Liver (tissue), 8 donors: ENCODE measurements at regions not wholly inside any gene's neighbourhood (a gene's known extent, or its start where the extent isn't known, plus 50 kb on each side); places are given as distances from the start of the nearest gene placed in this dataset.
A peak's percentile ranks its signal among the peaks of the same experiment; 100 is the strongest.
"Not testable (repeated sequence)": the region's sequence is repeated elsewhere in the genome, so short reads cannot be mapped to it uniquely, and the experiment has no call there.

Source experiments
- DNase-seq: peaks from one replicate; pipeline ENCODE4 v3.0.0-alpha.2; 2017; ENCODE audit warnings: low spot score
- H3K27ac ChIP-seq, 2 donors: one replicate each; pipeline ENCODE4 v1.7.0; 2013; ENCODE audit warnings: inconsistent platforms in 2 of 2, low read length in 2 of 2, control low read depth in 1 of 2, low read depth in 1 of 2, mild to moderate bottlenecking in 1 of 2
- H3K27me3 ChIP-seq, 4 donors: one replicate each; pipeline versions ENCODE4 v1.6.1 to v1.7.0; 2013; ENCODE audit warnings: low read length in 3 of 4, inconsistent platforms in 1 of 4, mild to moderate bottlenecking in 1 of 4, moderate library complexity in 1 of 4; ENCODE audit not compliant: control insufficient read depth in 4 of 4, insufficient read depth in 4 of 4
- H3K36me3 ChIP-seq, 4 donors: one replicate each; pipeline versions ENCODE4 v1.6.1 to v1.7.0; 2013; ENCODE audit warnings: low read length in 3 of 4, mild to moderate bottlenecking in 3 of 4, low read depth in 1 of 4, moderate library complexity in 1 of 4; ENCODE audit not compliant: control insufficient read depth in 4 of 4, insufficient read depth in 3 of 4
- H3K4me1 ChIP-seq, 4 donors: one replicate each; pipeline versions ENCODE4 v1.6.1 to v1.7.0; 2013; ENCODE audit warnings: low read length in 3 of 4, mild to moderate bottlenecking in 3 of 4, moderate library complexity in 1 of 4; ENCODE audit not compliant: control insufficient read depth in 4 of 4, insufficient read depth in 4 of 4
- H3K4me3 ChIP-seq, 3 donors: one replicate each; pipeline versions ENCODE4 v1.6.1 to v1.7.0; 2013; ENCODE audit warnings: low read length in 3 of 3, control low read depth in 1 of 3, low read depth in 1 of 3, mild to moderate bottlenecking in 1 of 3
- H3K9ac ChIP-seq, 2 donors: one replicate each; pipeline ENCODE4 v1.7.0; 2013; ENCODE audit warnings: low read length in 2 of 2, mild to moderate bottlenecking in 2 of 2, moderate library complexity in 2 of 2, control low read depth in 1 of 2, low read depth in 1 of 2
- H3K9me3 ChIP-seq, 4 donors: one replicate each; pipeline versions ENCODE4 v1.6.1 to v1.7.0; 2013; ENCODE audit warnings: low read length in 3 of 4; ENCODE audit not compliant: control insufficient read depth in 4 of 4
- ATF3 ChIP-seq: IDR thresholded peaks from 2 replicates; pipeline ENCODE4 v1.6.1; 2016; ENCODE audit warnings: antibody characterized with exemption
- EGR1 ChIP-seq, 2 donors: IDR thresholded peaks; 2 replicates each; pipeline ENCODE4 v1.6.1; 2016 to 2018; ENCODE audit warnings: antibody characterized with exemption in 2 of 2, low read depth in 2 of 2
- FOXA1 ChIP-seq: IDR thresholded peaks from 2 replicates; pipeline ENCODE4 v1.6.1; 2016; ENCODE audit warnings: antibody characterized with exemption
- FOXA2 ChIP-seq: IDR thresholded peaks from 2 replicates; pipeline ENCODE4 v1.6.1; 2016; ENCODE audit warnings: antibody characterized with exemption
- GABPA ChIP-seq, 2 donors: IDR thresholded peaks in 1 of 2; conservative IDR thresholded peaks in 1 of 2; 2 replicates each; pipeline ENCODE4 v1.6.1; 2016; ENCODE audit warnings: antibody characterized with exemption in 2 of 2, mild to moderate bottlenecking in 1 of 2, moderate library complexity in 1 of 2
- HNF4A ChIP-seq, 2 donors: conservative IDR thresholded peaks; 2 replicates each; pipeline ENCODE4 v1.6.1; 2016; ENCODE audit warnings: antibody characterized with exemption in 2 of 2, mild to moderate bottlenecking in 2 of 2
- HNF4G ChIP-seq: IDR thresholded peaks from 2 replicates; pipeline ENCODE4 v1.6.1; 2016; ENCODE audit warnings: antibody characterized with exemption
- JUND ChIP-seq, 2 donors: IDR thresholded peaks; 2 replicates each; pipeline ENCODE4 v1.6.1; 2016; ENCODE audit warnings: antibody characterized with exemption in 2 of 2
- NR2F2 ChIP-seq: IDR thresholded peaks from 2 replicates; pipeline ENCODE4 v1.6.1; 2016; ENCODE audit warnings: antibody characterized with exemption
- RAD21 ChIP-seq, 2 donors: IDR thresholded peaks; 2 replicates each; pipeline ENCODE4 v1.6.1; 2016; ENCODE audit warnings: antibody characterized with exemption in 2 of 2, mild to moderate bottlenecking in 2 of 2
- RXRA ChIP-seq, 2 donors: IDR thresholded peaks; 2 replicates each; pipeline ENCODE4 v1.6.1; 2017 to 2018; ENCODE audit warnings: antibody characterized with exemption in 2 of 2, mild to moderate bottlenecking in 1 of 2
- SP1 ChIP-seq: IDR thresholded peaks from 2 replicates; pipeline ENCODE4 v1.6.1; 2018; ENCODE audit warnings: antibody characterized with exemption, mild to moderate bottlenecking
- TAF1 ChIP-seq: conservative IDR thresholded peaks from 2 replicates; pipeline ENCODE4 v1.6.1; 2016; ENCODE audit warnings: antibody characterized with exemption, mild to moderate bottlenecking
- YY1 ChIP-seq: IDR thresholded peaks from 2 replicates; pipeline ENCODE4 v1.6.1; 2016; ENCODE audit warnings: antibody characterized with exemption, mild to moderate bottlenecking
- WGBS: extraction: QIAGEN DNeasy Blood & Tissue Kit; methylation state at CpG from one replicate; pipeline ENCODE4 v1.1.7; 2013; 5-methylcytosine and 5-hydroxymethylcytosine counted together
- TF ChIP-seq, protein P1 (sequence below): IDR thresholded peaks from 2 replicates; pipeline ENCODE4 v1.6.1; 2016; ENCODE audit warnings: antibody characterized with exemption
- TF ChIP-seq, protein P2 (sequence below): fragments of 150-350 bp; IDR thresholded peaks from 2 replicates; pipeline ENCODE4 v1.5.1; 2017; ENCODE audit warnings: improper control_type of control experiment, low read depth, low read length; ENCODE audit not compliant: missing input control
- TF ChIP-seq, protein P3 (sequence below): IDR thresholded peaks from 2 replicates; pipeline ENCODE4 v1.6.1; 2016; ENCODE audit warnings: antibody characterized with exemption, mild to moderate bottlenecking
- TF ChIP-seq, protein P4 (sequence below): IDR thresholded peaks from 2 replicates; pipeline ENCODE4 v1.6.1; 2016; ENCODE audit warnings: antibody characterized with exemption
- donor health status: healthy.
- donor health status: healthy.
- donor health status: healthy.
- donor health status: healthy.
- donor health status: healthy.

- H3K36me3 ChIP-seq, H3K4me3 ChIP-seq, H3K27ac ChIP-seq, H3K4me1 ChIP-seq, H3K9me3 ChIP-seq, DNase-seq, H3K9ac ChIP-seq, H3K27me3 ChIP-seq: not testable (repeated sequence)
- peak in 1 of 2 donors; percentile 5 for TF ChIP-seq RAD21 (IDR thresholded peaks at IDR 0.05)
- WGBS, result 90% methylated on average over 6 of the region's 6 CpGs
Observed at GRCh38 chr4:73671348-73671747, 51.1 kb upstream of the RASSF6 start.

DNA sequence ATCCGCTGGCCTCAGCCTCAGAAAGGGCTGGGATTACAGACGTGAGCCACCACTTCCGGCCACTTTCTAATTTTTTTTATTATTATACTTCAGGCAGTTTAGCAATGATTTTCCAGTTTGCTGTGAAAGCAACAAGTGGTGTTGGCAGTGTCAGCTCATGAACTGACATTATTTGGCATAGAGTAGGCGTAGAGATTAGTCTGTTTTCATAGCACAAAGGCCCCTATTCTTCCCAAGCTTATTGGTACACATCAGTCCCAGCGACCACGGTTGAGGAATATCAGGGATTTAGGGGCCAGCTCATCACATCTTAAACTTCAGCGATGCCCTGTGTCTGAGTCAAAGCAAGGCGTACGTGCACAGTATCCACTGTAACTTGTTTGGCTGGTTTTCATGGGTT, 53.0 kb upstream of the RASSF6 start:
- Histone ChIP-seq H3K4me3 (no peak overlapping the region), H3K9ac (no peak overlapping the region), H3K9me3 (no peaks in the 10 kb centered on the region), H3K27me3 (no peaks in the 10 kb centered on the region), H3K36me3 (no peaks in the 10 kb centered on the region), H3K27ac (no peak overlapping the region), H3K4me1 (peaks cover 0 to 11% (median 4%) of the 10 kb centered on the region in 4 donors)
- TF ChIP-seq ATF3 (no peak), RXRA (IDR thresholded peaks at IDR 0.05) (no peak), TAF1 (no peak), JUND (IDR thresholded peaks at IDR 0.05) (no peak), GABPA (IDR thresholded peaks at IDR 0.05 in 1 of 2, conservative IDR thresholded peaks at IDR 0.05 in 1 of 2) (no peak), HNF4G (no peak), RAD21 (IDR thresholded peaks at IDR 0.05) (no peak), FOXA1 (no peak), SP1 (no peak), HNF4A (conservative IDR thresholded peaks at IDR 0.05) (no peak), EGR1 (IDR thresholded peaks at IDR 0.05; ENCODE audit: low read depth in 2 of 2) (no peak), FOXA2 (no peak), YY1 (no peak)
- TF ChIP-seq, protein P1, sequence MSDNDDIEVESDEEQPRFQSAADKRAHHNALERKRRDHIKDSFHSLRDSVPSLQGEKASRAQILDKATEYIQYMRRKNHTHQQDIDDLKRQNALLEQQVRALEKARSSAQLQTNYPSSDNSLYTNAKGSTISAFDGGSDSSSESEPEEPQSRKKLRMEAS, result no peak
- TF ChIP-seq, protein P2, sequence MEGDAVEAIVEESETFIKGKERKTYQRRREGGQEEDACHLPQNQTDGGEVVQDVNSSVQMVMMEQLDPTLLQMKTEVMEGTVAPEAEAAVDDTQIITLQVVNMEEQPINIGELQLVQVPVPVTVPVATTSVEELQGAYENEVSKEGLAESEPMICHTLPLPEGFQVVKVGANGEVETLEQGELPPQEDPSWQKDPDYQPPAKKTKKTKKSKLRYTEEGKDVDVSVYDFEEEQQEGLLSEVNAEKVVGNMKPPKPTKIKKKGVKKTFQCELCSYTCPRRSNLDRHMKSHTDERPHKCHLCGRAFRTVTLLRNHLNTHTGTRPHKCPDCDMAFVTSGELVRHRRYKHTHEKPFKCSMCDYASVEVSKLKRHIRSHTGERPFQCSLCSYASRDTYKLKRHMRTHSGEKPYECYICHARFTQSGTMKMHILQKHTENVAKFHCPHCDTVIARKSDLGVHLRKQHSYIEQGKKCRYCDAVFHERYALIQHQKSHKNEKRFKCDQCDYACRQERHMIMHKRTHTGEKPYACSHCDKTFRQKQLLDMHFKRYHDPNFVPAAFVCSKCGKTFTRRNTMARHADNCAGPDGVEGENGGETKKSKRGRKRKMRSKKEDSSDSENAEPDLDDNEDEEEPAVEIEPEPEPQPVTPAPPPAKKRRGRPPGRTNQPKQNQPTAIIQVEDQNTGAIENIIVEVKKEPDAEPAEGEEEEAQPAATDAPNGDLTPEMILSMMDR, result no peak
- DNase-seq, result no peak
- WGBS, result 90% methylated on average over 9 of the region's 9 CpGs

- no peak for DNase-seq
- Histone ChIP-seq H3K36me3 (no peaks in the 10 kb centered on the region), H3K4me1 (peaks cover 0 to 11% (median 4%) of the 10 kb centered on the region in 4 donors), H3K9me3 (no peaks in the 10 kb centered on the region), H3K9ac (no peak overlapping the region), H3K27me3 (no peaks in the 10 kb centered on the region), H3K27ac (no peak overlapping the region), H3K4me3 (no peak overlapping the region)
- 96% methylated on average over 6 of the region's 6 CpGs for WGBS
- TF ChIP-seq HNF4A (conservative IDR thresholded peaks at IDR 0.05), result no peak
- TF ChIP-seq, protein P3, sequence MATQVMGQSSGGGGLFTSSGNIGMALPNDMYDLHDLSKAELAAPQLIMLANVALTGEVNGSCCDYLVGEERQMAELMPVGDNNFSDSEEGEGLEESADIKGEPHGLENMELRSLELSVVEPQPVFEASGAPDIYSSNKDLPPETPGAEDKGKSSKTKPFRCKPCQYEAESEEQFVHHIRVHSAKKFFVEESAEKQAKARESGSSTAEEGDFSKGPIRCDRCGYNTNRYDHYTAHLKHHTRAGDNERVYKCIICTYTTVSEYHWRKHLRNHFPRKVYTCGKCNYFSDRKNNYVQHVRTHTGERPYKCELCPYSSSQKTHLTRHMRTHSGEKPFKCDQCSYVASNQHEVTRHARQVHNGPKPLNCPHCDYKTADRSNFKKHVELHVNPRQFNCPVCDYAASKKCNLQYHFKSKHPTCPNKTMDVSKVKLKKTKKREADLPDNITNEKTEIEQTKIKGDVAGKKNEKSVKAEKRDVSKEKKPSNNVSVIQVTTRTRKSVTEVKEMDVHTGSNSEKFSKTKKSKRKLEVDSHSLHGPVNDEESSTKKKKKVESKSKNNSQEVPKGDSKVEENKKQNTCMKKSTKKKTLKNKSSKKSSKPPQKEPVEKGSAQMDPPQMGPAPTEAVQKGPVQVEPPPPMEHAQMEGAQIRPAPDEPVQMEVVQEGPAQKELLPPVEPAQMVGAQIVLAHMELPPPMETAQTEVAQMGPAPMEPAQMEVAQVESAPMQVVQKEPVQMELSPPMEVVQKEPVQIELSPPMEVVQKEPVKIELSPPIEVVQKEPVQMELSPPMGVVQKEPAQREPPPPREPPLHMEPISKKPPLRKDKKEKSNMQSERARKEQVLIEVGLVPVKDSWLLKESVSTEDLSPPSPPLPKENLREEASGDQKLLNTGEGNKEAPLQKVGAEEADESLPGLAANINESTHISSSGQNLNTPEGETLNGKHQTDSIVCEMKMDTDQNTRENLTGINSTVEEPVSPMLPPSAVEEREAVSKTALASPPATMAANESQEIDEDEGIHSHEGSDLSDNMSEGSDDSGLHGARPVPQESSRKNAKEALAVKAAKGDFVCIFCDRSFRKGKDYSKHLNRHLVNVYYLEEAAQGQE, result no peak
- TF ChIP-seq RXRA (IDR thresholded peaks at IDR 0.05), result no peak
- no peak for TF ChIP-seq TAF1
- TF ChIP-seq FOXA1, result no peak
- TF ChIP-seq FOXA2, result no peak
- TF ChIP-seq, protein P4, sequence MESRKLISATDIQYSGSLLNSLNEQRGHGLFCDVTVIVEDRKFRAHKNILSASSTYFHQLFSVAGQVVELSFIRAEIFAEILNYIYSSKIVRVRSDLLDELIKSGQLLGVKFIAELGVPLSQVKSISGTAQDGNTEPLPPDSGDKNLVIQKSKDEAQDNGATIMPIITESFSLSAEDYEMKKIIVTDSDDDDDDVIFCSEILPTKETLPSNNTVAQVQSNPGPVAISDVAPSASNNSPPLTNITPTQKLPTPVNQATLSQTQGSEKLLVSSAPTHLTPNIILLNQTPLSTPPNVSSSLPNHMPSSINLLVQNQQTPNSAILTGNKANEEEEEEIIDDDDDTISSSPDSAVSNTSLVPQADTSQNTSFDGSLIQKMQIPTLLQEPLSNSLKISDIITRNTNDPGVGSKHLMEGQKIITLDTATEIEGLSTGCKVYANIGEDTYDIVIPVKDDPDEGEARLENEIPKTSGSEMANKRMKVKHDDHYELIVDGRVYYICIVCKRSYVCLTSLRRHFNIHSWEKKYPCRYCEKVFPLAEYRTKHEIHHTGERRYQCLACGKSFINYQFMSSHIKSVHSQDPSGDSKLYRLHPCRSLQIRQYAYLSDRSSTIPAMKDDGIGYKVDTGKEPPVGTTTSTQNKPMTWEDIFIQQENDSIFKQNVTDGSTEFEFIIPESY, result no peak
- TF ChIP-seq SP1, result no peak
- TF ChIP-seq JUND (IDR thresholded peaks at IDR 0.05), result no peak
- no peak for TF ChIP-seq YY1
- TF ChIP-seq NR2F2, result no peak
- TF ChIP-seq, protein P2, result no peak
Observed at GRCh38 chr4:73674451-73674919, 54.2 kb upstream of the RASSF6 start.
